Nephron (organoid): ENCODE measurements at regions not wholly inside any gene's neighbourhood (a gene's known extent, or its start where the extent isn't known, plus 50 kb on each side); places are given as distances from the start of the nearest gene placed in this dataset.
A peak's percentile ranks its signal among the peaks of the same experiment; 100 is the strongest.

Source experiments
- H3K27ac Mint-ChIP-seq, 3 experiments: 2 replicates each; pipeline ENCODE4 v1.8.0; 2020; ENCODE audit warnings: mixed read lengths in 3 of 3, mild to moderate bottlenecking in 2 of 3, moderate library complexity in 1 of 3
- H3K27me3 Mint-ChIP-seq: 2 replicates; pipeline ENCODE4 v1.8.0; 2021; ENCODE audit warnings: low read depth, mild to moderate bottlenecking, moderate library complexity, mixed read lengths
- H3K36me3 Mint-ChIP-seq: 2 replicates; pipeline ENCODE4 v1.8.0; 2020; ENCODE audit warnings: low read depth, mixed read lengths
- H3K4me1 Mint-ChIP-seq: 2 replicates; pipeline ENCODE4 v1.8.0; 2020; ENCODE audit warnings: mixed read lengths
- H3K4me3 Mint-ChIP-seq, 3 experiments: 2 replicates each; pipeline ENCODE4 v1.8.0; 2020; ENCODE audit warnings: mild to moderate bottlenecking in 3 of 3, mixed read lengths in 3 of 3, moderate library complexity in 2 of 3
- H3K9me3 Mint-ChIP-seq: 2 replicates; pipeline ENCODE4 v1.8.0; 2020; ENCODE audit warnings: mixed read lengths
- CTCF ChIP-seq, 3 experiments: fragments of 200-600 bp; sonication (generic); IDR thresholded peaks; one replicate each; pipeline ENCODE4 v1.5.0; 2021; ENCODE audit warnings: antibody characterized with exemption in 3 of 3; ENCODE audit not compliant: unreplicated experiment in 3 of 3

GRCh38 chr3:118573912-118574311 lies 460.7 kb downstream of the IGSF11 start:
- no peak overlapping the region for H3K4me3 Mint-ChIP-seq
- peaks cover 27% of the 10 kb centered on the region for H3K4me1 Mint-ChIP-seq
- peaks cover 22% of the 10 kb centered on the region for H3K9me3 Mint-ChIP-seq
- no peak overlapping the region for H3K27ac Mint-ChIP-seq
- H3K36me3 Mint-ChIP-seq: no peaks in the 10 kb centered on the region
- no peaks in the 10 kb centered on the region for H3K27me3 Mint-ChIP-seq
- TF ChIP-seq CTCF (IDR thresholded peaks at IDR 0.05; ENCODE audit: unreplicated experiment in 3 of 3): no peak

- TF ChIP-seq CTCF (IDR thresholded peaks at IDR 0.05; ENCODE audit: unreplicated experiment in 3 of 3): no peak
- Mint-ChIP-seq H3K4me1 (peaks cover 27% of the 10 kb centered on the region), H3K9me3 (no peaks in the 10 kb centered on the region), H3K4me3 (no peak overlapping the region), H3K27ac (peak overlapping the region; percentile 91 to 95 (median 92)), H3K27me3 (no peaks in the 10 kb centered on the region), H3K36me3 (no peaks in the 10 kb centered on the region)
Observed at GRCh38 chr3:118577055-118577777, 457.4 kb downstream of the IGSF11 start.

- Mint-ChIP-seq H3K4me3 (no peak overlapping the region), H3K9me3 (no peaks in the 10 kb centered on the region), H3K36me3 (no peaks in the 10 kb centered on the region), H3K4me1 (peaks cover 27% of the 10 kb centered on the region), H3K27me3 (no peaks in the 10 kb centered on the region), H3K27ac (peak overlapping the region in 2 of 3 experiments; percentile 92 to 95)
- no peak for TF ChIP-seq CTCF (IDR thresholded peaks at IDR 0.05; ENCODE audit: unreplicated experiment in 3 of 3)
Observed at GRCh38 chr3:118578559-118578958, 456.1 kb downstream of the IGSF11 start.

- H3K4me1 Mint-ChIP-seq: no peaks in the 10 kb centered on the region
- H3K36me3 Mint-ChIP-seq: no peaks in the 10 kb centered on the region
Observed at GRCh38 chr3:118587037-118587741, 447.5 kb downstream of the IGSF11 start.

GRCh38 chr3:118587847-118588246 lies 446.8 kb downstream of the IGSF11 start:
- no peaks in the 10 kb centered on the region for H3K36me3 Mint-ChIP-seq
- no peak overlapping the region for H3K27ac Mint-ChIP-seq
- H3K9me3 Mint-ChIP-seq: peaks cover 16% of the 10 kb centered on the region
- TF ChIP-seq CTCF (IDR thresholded peaks at IDR 0.05; ENCODE audit: unreplicated experiment in 3 of 3): no peak
- H3K27me3 Mint-ChIP-seq: no peaks in the 10 kb centered on the region
- no peak overlapping the region for H3K4me3 Mint-ChIP-seq
- H3K4me1 Mint-ChIP-seq: no peaks in the 10 kb centered on the region

More at GRCh38 chr3:118587037-118587741, 447.5 kb downstream of the IGSF11 start:
- Mint-ChIP-seq H3K4me3 (no peak overlapping the region), H3K27me3 (no peaks in the 10 kb centered on the region), H3K27ac (no peak overlapping the region), H3K9me3 (peaks cover 12% of the 10 kb centered on the region)
- no peak for TF ChIP-seq CTCF (IDR thresholded peaks at IDR 0.05; ENCODE audit: unreplicated experiment in 3 of 3)
